ENCODE measurements at regions not wholly inside any gene's neighbourhood (a gene's known extent, or its start where the extent isn't known, plus 50 kb on each side); places are given as distances from the start of the nearest gene placed in this dataset.

GRCh38 chr9:108045851-108046250 is 556.3 kb upstream of the KLF4 start:
- no peak for ATAC-seq
- TF ChIP-seq POLR2A (IDR thresholded peaks at IDR 0.05): no peak
- WGBS (ENCODE audit: insufficient coverage, low coverage, low lambda C conversion rate, missing lambda C conversion rate): 80% methylated on average over 1 of the region's 1 CpG

GRCh38 chr9:108043585-108043984 is 554.0 kb upstream of the KLF4 start:
- no peak overlapping the region for H3K27ac ChIP-seq
- H3K9me3 ChIP-seq: peaks cover 0 to 3% (median 0%) of the 10 kb centered on the region in 4 donors
- H3K36me3 ChIP-seq: no peaks in the 10 kb centered on the region
- DNase-seq: no peak
- H3K4me1 ChIP-seq: no peaks in the 10 kb centered on the region
- 78% methylated on average over 1 of the region's 1 CpG for WGBS (ENCODE audit: insufficient coverage, low coverage, low lambda C conversion rate, missing lambda C conversion rate)
- ATAC-seq: no peak
- intact Hi-C loops (cut with DNase I): no loop called here
- no peak overlapping the region for H3K4me3 ChIP-seq
- TF ChIP-seq CTCF (IDR thresholded peaks at IDR 0.05) (no peak), POLR2A (IDR thresholded peaks at IDR 0.05) (no peak)
- no peaks in the 10 kb centered on the region for H3K27me3 ChIP-seq

More at GRCh38 chr9:108045851-108046250, 556.3 kb upstream of the KLF4 start:
- DNase-seq: no peak
- no peaks in the 10 kb centered on the region for H3K27me3 ChIP-seq
- intact Hi-C loops (cut with DNase I): no loop called here
- no peaks in the 10 kb centered on the region for H3K36me3 ChIP-seq
- no peak overlapping the region for H3K27ac ChIP-seq
- H3K4me3 ChIP-seq: no peak overlapping the region
- peaks cover 0 to 3% (median 0%) of the 10 kb centered on the region in 4 donors for H3K9me3 ChIP-seq
- no peaks in the 10 kb centered on the region for H3K4me1 ChIP-seq

GRCh38 chr9:108041551-108041950 is 552.0 kb upstream of the KLF4 start:
- 14% methylated on average over 1 of the region's 1 CpG for WGBS (ENCODE audit: insufficient coverage, low coverage, low lambda C conversion rate, missing lambda C conversion rate)
- H3K27ac ChIP-seq: no peak overlapping the region

GRCh38 chr9:108040783-108041182 is 551.2 kb upstream of the KLF4 start:
- H3K4me1 ChIP-seq: no peaks in the 10 kb centered on the region
- intact Hi-C loops (cut with DNase I): no loop called here
- H3K27me3 ChIP-seq: no peaks in the 10 kb centered on the region
- no peak for DNase-seq
- H3K4me3 ChIP-seq: no peak overlapping the region
- peaks cover 0 to 3% (median 0%) of the 10 kb centered on the region in 4 donors for H3K9me3 ChIP-seq
- no peaks in the 10 kb centered on the region for H3K36me3 ChIP-seq
- peak in 1 of 4 donors; percentile 61 for ATAC-seq
- no peak for TF ChIP-seq POLR2A (IDR thresholded peaks at IDR 0.05)
- TF ChIP-seq CTCF (IDR thresholded peaks at IDR 0.05): no peak
- no peak overlapping the region for H3K27ac ChIP-seq
- WGBS (ENCODE audit: insufficient coverage, low coverage, low lambda C conversion rate, missing lambda C conversion rate): no CpG with 5 or more reads among the region's 1 CpG

More at GRCh38 chr9:108041551-108041950, 552.0 kb upstream of the KLF4 start:
- H3K4me1 ChIP-seq: no peaks in the 10 kb centered on the region
- TF ChIP-seq POLR2A (IDR thresholded peaks at IDR 0.05) (no peak), CTCF (IDR thresholded peaks at IDR 0.05) (no peak)
- intact Hi-C loops (cut with DNase I): no loop called here
- H3K36me3 ChIP-seq: no peaks in the 10 kb centered on the region
- peaks cover 0 to 3% (median 0%) of the 10 kb centered on the region in 4 donors for H3K9me3 ChIP-seq
- ATAC-seq: peak in 1 of 4 donors; percentile 83
- DNase-seq: no peak
- H3K4me3 ChIP-seq: no peak overlapping the region
- no peaks in the 10 kb centered on the region for H3K27me3 ChIP-seq

DNA sequence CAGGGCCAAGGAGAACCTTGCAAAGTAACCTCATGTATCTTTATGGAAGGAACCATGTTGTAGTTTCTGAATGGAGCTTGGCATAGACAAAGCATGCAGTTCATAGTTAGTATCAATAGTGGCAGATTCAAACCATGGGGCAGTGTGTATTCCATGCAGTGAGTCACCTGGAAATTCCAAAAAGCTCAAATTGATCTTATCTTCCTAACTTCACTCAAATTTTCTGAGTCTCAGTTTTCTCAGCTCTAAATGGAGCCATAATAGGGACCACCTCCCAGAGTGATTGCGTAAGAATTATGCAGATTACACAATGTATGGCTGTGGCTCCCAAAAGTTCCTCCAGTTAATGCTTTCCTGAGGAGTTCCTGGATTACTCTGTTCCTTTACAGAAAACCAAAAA is 549.9 kb upstream of the KLF4 start:
- TF ChIP-seq CTCF (IDR thresholded peaks at IDR 0.05) (no peak), POLR2A (IDR thresholded peaks at IDR 0.05) (no peak)
- ATAC-seq (peak in 1 of 4 donors; percentile 19), DNase-seq (no peak)
- Histone ChIP-seq H3K4me3 (no peak overlapping the region), H3K36me3 (no peaks in the 10 kb centered on the region), H3K4me1 (no peaks in the 10 kb centered on the region), H3K27ac (no peak overlapping the region), H3K9me3 (peaks cover 0 to 3% (median 0%) of the 10 kb centered on the region in 4 donors), H3K27me3 (no peaks in the 10 kb centered on the region)
- 63% methylated on average over 1 of the region's 1 CpG for WGBS (ENCODE audit: insufficient coverage, low coverage, low lambda C conversion rate, missing lambda C conversion rate)
- intact Hi-C loops (cut with DNase I): no loop called here

Measured in right lobe of liver (tissue), 6 donors.